Breast epithelium (tissue), 4 donors: ENCODE measurements at regions not wholly inside any gene's neighbourhood (a gene's known extent, or its start where the extent isn't known, plus 50 kb on each side); places are given as distances from the start of the nearest gene placed in this dataset.

Experiments
- DNase-seq, 2 donors: peaks; one replicate each; pipeline ENCODE4 v3.0.0-alpha.2; 2019; ENCODE audit warnings: low spot score in 2 of 2
- H3K27ac ChIP-seq, 2 donors: fragments of 200-600 bp; sonication (generic) in 1 of 2; one replicate each; pipeline ENCODE4 v1.5.1; 2016 to 2019; ENCODE audit warnings: mild to moderate bottlenecking in 1 of 2
- H3K27me3 ChIP-seq, 2 donors: fragments of 200-600 bp; sonication (generic) in 1 of 2; one replicate each; pipeline versions ENCODE4 v1.5.1 to v1.6.0; 2017 to 2019; ENCODE audit warnings: control low read depth in 1 of 2, mild to moderate bottlenecking in 1 of 2
- H3K36me3 ChIP-seq: fragments of 200-600 bp; one replicate; pipeline ENCODE4 v1.5.1; 2019
- H3K4me1 ChIP-seq, 2 donors: fragments of 200-600 bp; sonication (generic); one replicate each; pipeline ENCODE4 v1.5.1; 2016 to 2019; ENCODE audit warnings: control low read depth in 1 of 2
- H3K4me3 ChIP-seq, 3 donors: fragments of 200-600 bp; sonication (generic); 1 replicate in 2 of 3; 2 replicates in 1 of 3; pipeline ENCODE4 v1.5.1; 2016 to 2019; ENCODE audit warnings: mild to moderate bottlenecking in 3 of 3, moderate library complexity in 2 of 3
- H3K9me3 ChIP-seq, 2 donors: fragments of 200-600 bp; sonication (generic) in 1 of 2; one replicate each; pipeline ENCODE4 v1.5.1; 2016 to 2019; ENCODE audit warnings: control low read depth in 1 of 2
- CTCF ChIP-seq, 3 donors: fragments of 450-650 bp; IDR thresholded peaks; one replicate each; pipeline ENCODE4 v1.5.1; 2016 to 2017; ENCODE audit warnings: antibody characterized with exemption in 3 of 3, mild to moderate bottlenecking in 3 of 3, moderate library complexity in 3 of 3
- POLR2A ChIP-seq: fragments of 450-650 bp; IDR thresholded peaks from one replicate; pipeline ENCODE4 v1.6.1; 2016; ENCODE audit warnings: antibody characterized with exemption, mild to moderate bottlenecking, moderate library complexity
- POLR2AphosphoS5 ChIP-seq, 3 donors: sonication (generic); formaldehyde crosslinking; IDR thresholded peaks; one replicate each; pipeline ENCODE4 v1.6.1; 2017; ENCODE audit warnings: antibody characterized with exemption in 3 of 3
- intact Hi-C: fragments of 100-400 bp; cut with DNase I; formaldehyde crosslinking; loops from one replicate; pipeline ENCODE4 v1.15.1; 2023; ENCODE audit warnings: low total_unique reads

- H3K4me1 ChIP-seq: no peaks in the 10 kb centered on the region
- DNase-seq: no peak
- no peak overlapping the region for H3K27ac ChIP-seq
- TF ChIP-seq POLR2A (no peak), POLR2AphosphoS5 (IDR thresholded peaks at IDR 0.05) (no peak), CTCF (IDR thresholded peaks at IDR 0.05) (no peak)
- no peaks in the 10 kb centered on the region for H3K36me3 ChIP-seq
- peaks cover under 1 to 2% of the 10 kb centered on the region in 2 donors for H3K9me3 ChIP-seq
- intact Hi-C loops: no loop called here
- no peaks in the 10 kb centered on the region for H3K27me3 ChIP-seq
- no peak overlapping the region for H3K4me3 ChIP-seq
Observed at GRCh38 chr9:84463272-84463671, 122.7 kb upstream of the SLC28A3 start.

- Histone ChIP-seq H3K36me3 (no peaks in the 10 kb centered on the region), H3K9me3 (no peaks in the 10 kb centered on the region), H3K4me1 (no peaks in the 10 kb centered on the region), H3K27ac (no peak overlapping the region), H3K27me3 (no peaks in the 10 kb centered on the region), H3K4me3 (no peak overlapping the region)
- TF ChIP-seq CTCF (IDR thresholded peaks at IDR 0.05): no peak
- no peak for TF ChIP-seq POLR2A
- no peak for TF ChIP-seq POLR2AphosphoS5 (IDR thresholded peaks at IDR 0.05)
- intact Hi-C loops: no loop called here
- DNase-seq: no peak
Observed at GRCh38 chr9:84466580-84467285, 126.2 kb upstream of the SLC28A3 start.

GRCh38 chr9:84471816-84472215 is 131.3 kb upstream of the SLC28A3 start:
- Histone ChIP-seq H3K27ac (no peak overlapping the region), H3K4me3 (no peak overlapping the region), H3K36me3 (no peaks in the 10 kb centered on the region), H3K27me3 (no peaks in the 10 kb centered on the region), H3K9me3 (no peaks in the 10 kb centered on the region), H3K4me1 (no peaks in the 10 kb centered on the region)
- no peak for DNase-seq
- intact Hi-C loops: no loop called here
- no peak for TF ChIP-seq CTCF (IDR thresholded peaks at IDR 0.05)
- no peak for TF ChIP-seq POLR2A
- no peak for TF ChIP-seq POLR2AphosphoS5 (IDR thresholded peaks at IDR 0.05)

- Histone ChIP-seq H3K36me3 (no peaks in the 10 kb centered on the region), H3K9me3 (no peaks in the 10 kb centered on the region), H3K4me3 (no peak overlapping the region), H3K27ac (no peak overlapping the region), H3K4me1 (no peaks in the 10 kb centered on the region), H3K27me3 (no peaks in the 10 kb centered on the region)
- TF ChIP-seq POLR2A (no peak), POLR2AphosphoS5 (IDR thresholded peaks at IDR 0.05) (no peak), CTCF (IDR thresholded peaks at IDR 0.05) (no peak)
- no peak for DNase-seq
- intact Hi-C loops: no loop called here
Observed at GRCh38 chr9:84478996-84479395, 138.4 kb upstream of the SLC28A3 start.

GRCh38 chr9:84480071-84480470 is 139.5 kb upstream of the SLC28A3 start:
- TF ChIP-seq CTCF (IDR thresholded peaks at IDR 0.05) (no peak), POLR2A (no peak), POLR2AphosphoS5 (IDR thresholded peaks at IDR 0.05) (no peak)
- no peak overlapping the region for H3K27ac ChIP-seq
- intact Hi-C loops: no loop called here
- no peaks in the 10 kb centered on the region for H3K36me3 ChIP-seq
- no peaks in the 10 kb centered on the region for H3K27me3 ChIP-seq
- no peak for DNase-seq
- H3K4me3 ChIP-seq: no peak overlapping the region
- no peaks in the 10 kb centered on the region for H3K4me1 ChIP-seq
- no peaks in the 10 kb centered on the region for H3K9me3 ChIP-seq
